ENCODE measurements at regions not wholly inside any gene's neighbourhood (a gene's known extent, or its start where the extent isn't known, plus 50 kb on each side); places are given as distances from the start of the nearest gene placed in this dataset.

DNA sequence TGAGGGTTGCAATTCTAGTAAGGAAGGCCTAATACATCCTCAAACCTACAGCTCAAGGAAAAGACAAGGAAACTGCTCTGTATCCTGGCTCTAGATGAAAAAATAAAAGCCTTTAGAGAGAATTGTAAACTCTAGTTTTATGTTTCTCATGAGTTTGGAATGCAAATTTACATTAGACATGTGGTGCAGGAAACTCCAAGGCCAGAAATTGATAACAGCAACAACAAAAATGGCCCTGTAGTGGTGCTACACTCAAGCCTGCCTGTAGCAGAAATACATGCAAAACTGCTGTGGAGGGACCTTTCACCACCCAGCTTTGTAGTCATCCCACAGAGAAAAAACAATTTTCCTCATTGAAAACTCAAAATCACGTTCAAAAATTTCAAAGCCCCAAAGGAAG lies 546.7 kb upstream of the LRRN3 start:
- TF ChIP-seq, protein P1, sequence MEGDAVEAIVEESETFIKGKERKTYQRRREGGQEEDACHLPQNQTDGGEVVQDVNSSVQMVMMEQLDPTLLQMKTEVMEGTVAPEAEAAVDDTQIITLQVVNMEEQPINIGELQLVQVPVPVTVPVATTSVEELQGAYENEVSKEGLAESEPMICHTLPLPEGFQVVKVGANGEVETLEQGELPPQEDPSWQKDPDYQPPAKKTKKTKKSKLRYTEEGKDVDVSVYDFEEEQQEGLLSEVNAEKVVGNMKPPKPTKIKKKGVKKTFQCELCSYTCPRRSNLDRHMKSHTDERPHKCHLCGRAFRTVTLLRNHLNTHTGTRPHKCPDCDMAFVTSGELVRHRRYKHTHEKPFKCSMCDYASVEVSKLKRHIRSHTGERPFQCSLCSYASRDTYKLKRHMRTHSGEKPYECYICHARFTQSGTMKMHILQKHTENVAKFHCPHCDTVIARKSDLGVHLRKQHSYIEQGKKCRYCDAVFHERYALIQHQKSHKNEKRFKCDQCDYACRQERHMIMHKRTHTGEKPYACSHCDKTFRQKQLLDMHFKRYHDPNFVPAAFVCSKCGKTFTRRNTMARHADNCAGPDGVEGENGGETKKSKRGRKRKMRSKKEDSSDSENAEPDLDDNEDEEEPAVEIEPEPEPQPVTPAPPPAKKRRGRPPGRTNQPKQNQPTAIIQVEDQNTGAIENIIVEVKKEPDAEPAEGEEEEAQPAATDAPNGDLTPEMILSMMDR (IDR thresholded peaks at IDR 0.05) = no peak
- no peak for TF ChIP-seq POLR2A (IDR thresholded peaks at IDR 0.05)

Measured in body of pancreas (tissue), 4 donors.